ENCODE measurements at regions not wholly inside any gene's neighbourhood (a gene's known extent, or its start where the extent isn't known, plus 50 kb on each side); places are given as distances from the start of the nearest gene placed in this dataset.

- TF ChIP-seq POLR2A (IDR thresholded peaks at IDR 0.05), result no peak
- no peak for TF ChIP-seq CTCF (IDR thresholded peaks at IDR 0.05)
These were observed 1201.8 kb upstream of the EPHA6 start for GRCh38 chr3:95612611-95613010.
